HUDEP-2 (cell line): ENCODE measurements at regions not wholly inside any gene's neighbourhood (a gene's known extent, or its start where the extent isn't known, plus 50 kb on each side); places are given as distances from the start of the nearest gene placed in this dataset.
"Not testable (repeated sequence)": the region's sequence is repeated elsewhere in the genome, so short reads cannot be mapped to it uniquely, and the experiment has no call there.

Experiments
- DNase-seq, 76 experiments: peaks; one replicate each; lab custom pipeline; 2025; ENCODE audit not compliant: unreplicated experiment in 76 of 76; lab: John Stamatoyannopoulos, UW

- DNase-seq: no peak
Measured at GRCh38 chr6:128739112-128739511, 143.8 kb upstream of the LAMA2 start.

DNA sequence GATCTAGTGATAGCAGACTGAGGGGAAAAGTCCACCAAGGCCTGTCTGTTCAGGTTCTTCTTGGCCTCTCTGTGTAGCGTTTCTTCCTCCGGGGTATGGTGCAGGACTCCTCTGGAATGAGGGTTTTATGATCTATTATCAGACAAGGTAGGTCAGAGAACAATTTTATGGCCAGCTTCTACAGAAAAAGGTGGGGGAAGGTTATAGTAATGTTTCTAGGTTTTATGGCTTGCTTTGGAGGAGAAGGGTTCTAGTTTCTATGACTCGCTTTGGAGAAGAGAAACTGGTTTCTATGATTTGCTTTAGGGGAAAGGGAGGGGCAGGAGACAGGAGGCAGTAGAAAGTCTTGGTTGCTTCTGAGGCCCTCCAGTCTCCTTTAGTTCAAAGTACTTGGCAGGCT is 144.8 kb upstream of the LAMA2 start:
- no peak for DNase-seq

DNA sequence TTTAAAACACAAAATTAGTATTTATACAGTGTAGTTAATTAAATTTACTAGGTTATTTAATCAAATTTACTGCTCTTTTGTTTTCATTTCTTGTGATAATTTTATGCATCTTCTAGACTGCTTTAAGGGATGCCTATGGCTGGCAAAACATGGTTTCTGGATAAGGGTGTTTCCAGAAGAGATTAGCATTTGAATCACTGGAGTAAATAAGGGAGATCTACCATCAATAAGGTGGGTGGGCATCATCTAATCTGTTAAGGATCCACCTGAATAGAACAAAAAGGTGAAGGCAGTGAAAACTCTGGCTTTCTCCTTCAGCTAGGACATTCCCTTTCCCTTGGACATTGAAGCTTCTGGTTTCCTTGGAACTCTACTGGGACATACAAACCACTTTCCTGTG is 146.2 kb upstream of the LAMA2 start:
- DNase-seq: no peak

- peak in 7 of 76 experiments; percentile 2 to 19 (median 7) for DNase-seq
Measured at GRCh38 chr6:128731249-128732165, 151.4 kb upstream of the LAMA2 start.

GRCh38 chr6:128727500-128727899 is 155.4 kb upstream of the LAMA2 start:
- DNase-seq: no peak

- DNase-seq: peak in 13 of 76 experiments; percentile 1 to 24 (median 11)
Measured at GRCh38 chr6:128725271-128726233, 157.4 kb upstream of the LAMA2 start.

GRCh38 chr6:128724738-128725137 is 158.2 kb upstream of the LAMA2 start:
- DNase-seq: no peak

DNA sequence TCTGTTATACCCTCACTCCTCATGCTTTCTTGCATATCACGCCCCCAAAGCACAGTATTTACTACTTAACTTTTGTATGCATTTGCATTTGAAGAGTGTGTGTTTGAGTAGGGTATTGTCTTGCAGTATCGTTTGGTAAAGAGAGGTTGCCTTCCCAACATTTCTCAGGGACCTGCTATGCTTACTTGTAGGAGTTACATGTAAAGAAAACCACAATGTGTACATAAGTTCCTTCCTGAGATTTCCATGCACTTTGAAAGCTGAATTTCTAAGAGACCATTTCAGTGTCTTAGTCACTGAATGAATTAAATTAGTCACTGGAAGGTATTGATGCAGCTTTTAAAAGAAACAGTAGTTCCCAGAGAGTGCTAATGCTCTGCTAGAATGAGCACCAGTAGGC is 159.3 kb upstream of the LAMA2 start:
- DNase-seq: no peak

- no peak for DNase-seq
Measured at GRCh38 chr6:128720891-128721290, 162.0 kb upstream of the LAMA2 start.

- DNase-seq: no peak
Measured at GRCh38 chr6:128719786-128720185, 163.2 kb upstream of the LAMA2 start.

DNA sequence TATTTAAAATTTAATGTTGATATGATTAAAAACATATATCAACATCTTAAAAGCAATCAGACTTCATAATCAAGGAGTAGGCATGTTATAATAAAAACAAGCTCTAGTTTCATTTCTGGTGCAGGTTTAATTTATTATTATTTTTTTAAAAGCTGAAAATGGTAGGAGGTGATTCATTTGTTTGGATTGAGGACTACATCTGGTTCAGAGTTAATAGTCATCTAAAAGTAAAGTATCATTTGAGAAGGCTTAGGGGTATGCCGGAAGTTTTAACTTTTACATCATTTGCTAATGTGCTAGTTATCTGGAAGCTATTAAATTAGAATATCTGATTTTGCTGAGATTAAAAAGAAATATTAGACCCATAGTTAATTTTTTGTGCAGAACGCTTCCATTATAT is 169.5 kb upstream of the LAMA2 start:
- DNase-seq: no peak

GRCh38 chr6:128712898-128713297 is 170.0 kb upstream of the LAMA2 start:
- no peak for DNase-seq

DNA sequence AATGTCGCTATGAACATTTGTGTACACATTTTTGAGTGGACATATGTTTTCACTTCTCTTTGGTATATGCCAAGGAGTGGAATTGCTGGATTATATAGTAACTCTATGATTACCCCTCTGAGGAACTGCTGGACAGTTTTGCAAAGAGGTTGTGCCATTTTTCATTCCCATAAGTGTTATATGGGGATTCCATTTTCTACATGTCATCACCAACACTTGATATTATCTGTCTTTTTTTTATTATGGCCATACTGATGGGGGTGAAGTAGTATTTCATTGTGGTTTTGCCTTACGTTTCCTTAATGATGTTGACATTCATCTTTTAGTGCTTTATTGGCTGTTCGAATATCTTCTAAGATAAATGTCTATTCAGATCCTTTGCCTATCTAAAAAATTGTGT is 171.8 kb upstream of the LAMA2 start:
- DNase-seq: no peak

- DNase-seq: no peak
Measured at GRCh38 chr6:128710315-128710714, 172.6 kb upstream of the LAMA2 start.

DNA sequence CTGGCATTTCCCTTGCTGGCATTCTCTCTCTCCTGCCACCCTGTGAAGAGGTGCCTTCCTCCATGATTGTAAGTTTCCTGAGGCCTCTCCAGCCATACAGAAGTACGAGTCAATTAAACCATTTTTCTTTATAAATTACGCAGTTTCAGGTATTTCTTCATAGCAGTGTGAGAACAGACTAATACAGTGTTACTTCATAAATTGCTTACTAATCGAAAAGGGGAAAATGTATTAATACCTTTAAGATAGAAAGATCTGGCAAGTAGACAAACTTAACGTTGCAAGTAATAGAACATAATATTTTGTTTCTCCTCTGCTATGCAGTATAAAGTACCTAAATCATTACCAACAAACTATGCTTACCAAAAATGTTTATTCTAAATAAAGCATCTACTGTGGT is 178.3 kb upstream of the LAMA2 start:
- no peak for DNase-seq

GRCh38 chr6:128703794-128704193 is 179.1 kb upstream of the LAMA2 start:
- not testable (repeated sequence) for DNase-seq

DNA sequence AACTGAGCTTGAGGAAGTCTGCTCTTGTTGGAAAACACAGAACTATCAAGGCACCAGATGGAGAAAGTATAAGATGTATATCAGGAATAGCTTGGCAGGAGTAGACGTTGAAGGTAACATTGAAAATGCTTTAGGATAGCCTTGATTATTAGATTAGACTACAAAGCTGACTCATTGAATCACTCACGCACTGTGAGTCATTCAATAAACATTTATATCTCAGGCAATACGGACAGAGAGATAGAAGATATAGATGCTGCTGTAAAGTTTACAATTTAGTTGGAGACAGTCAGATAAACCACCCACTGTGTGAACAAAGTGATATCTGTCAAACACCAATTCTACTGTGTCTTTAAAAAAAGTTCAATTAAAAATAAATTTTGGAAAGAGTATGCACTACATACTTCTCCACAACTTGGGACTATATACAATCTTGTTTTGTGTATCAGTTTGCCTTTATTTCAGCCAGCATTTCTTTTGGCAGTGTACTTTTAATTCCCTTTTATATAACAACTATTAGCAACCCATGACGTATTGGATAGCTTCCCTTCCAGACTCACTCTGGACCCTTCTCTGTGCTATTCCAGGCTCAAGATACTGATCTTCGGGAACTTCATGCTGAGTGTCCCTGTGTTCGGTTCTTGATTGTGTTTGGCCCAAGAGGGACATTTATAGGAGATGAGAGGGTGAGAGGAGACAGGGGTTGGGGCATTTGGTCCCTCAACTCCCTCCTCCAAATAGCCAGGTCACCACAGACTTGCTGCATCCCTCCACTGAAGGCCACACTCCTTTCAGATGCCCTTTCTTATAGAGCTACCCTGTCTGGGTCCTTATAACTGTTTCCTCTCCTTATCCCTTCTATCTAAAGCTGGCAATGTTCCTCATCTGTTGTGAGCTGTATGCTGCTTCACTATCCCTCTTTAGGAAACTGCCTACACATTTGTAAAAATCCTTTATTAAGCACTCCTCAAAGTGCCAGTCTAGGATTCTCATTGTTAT is 176.6 kb upstream of the PTPRK start:
- DNase-seq: peak in 4 of 76 experiments; percentile 7 to 19 (median 12)

GRCh38 chr6:128694303-128695009 is 174.1 kb upstream of the PTPRK start:
- DNase-seq: no peak

DNA sequence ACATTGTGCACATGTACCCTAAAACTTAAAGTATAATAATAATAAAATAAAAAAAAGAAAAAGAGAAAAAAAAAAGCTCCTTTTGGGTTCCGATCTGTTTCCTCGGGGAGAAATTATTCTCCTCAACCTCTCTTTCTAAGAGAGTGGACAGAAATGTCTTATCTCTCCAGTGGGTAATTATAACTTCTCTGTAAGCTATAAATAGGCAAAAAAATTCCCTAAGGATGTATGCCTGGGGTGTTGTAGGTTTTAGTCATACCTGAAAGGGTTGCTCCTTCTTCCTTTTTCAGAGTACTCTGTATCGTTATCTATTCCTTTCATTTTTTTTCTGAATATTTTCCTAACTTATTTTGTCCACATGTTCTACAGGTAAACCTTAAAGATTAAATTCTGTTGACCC is 169.7 kb upstream of the PTPRK start:
- DNase-seq: no peak

- no peak for DNase-seq
Measured at GRCh38 chr6:128686084-128686483, 165.7 kb upstream of the PTPRK start.
